ENCODE measurements at regions not wholly inside any gene's neighbourhood (a gene's known extent, or its start where the extent isn't known, plus 50 kb on each side); places are given as distances from the start of the nearest gene placed in this dataset.

DNA sequence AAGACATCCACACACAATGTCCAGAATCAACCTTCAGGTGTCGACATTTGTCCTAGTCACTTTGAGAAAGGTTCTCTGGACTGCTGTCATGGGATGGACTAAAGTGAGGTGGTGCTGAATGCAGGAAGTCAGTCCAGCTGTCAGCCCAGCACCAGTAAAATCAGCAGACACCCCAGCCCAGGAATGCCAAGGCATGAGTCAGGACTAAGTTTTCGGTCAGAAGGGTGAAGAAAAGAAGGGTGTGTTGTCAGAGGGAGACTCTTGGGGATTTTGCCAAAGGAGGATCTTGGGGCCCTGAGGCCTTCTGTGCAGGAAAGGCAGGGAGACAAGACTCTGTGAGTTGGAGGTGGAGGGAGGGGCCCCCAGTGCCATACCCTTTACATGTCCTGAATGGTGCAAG is 69.0 kb upstream of the XPA start:
- TF ChIP-seq POLR2AphosphoS5 (IDR thresholded peaks at IDR 0.05; ENCODE audit: borderline replicate concordance, low read depth, low read length) (no peak), EZH2 (IDR thresholded peaks at IDR 0.05) (no peak), FOXP2 (optimal IDR thresholded peaks at IDR 0.05; ENCODE audit: control extremely low read depth, extremely low read length, insufficient read depth) (no peak)
